K562 (cell line): ENCODE measurements at regions not wholly inside any gene's neighbourhood (a gene's known extent, or its start where the extent isn't known, plus 50 kb on each side); places are given as distances from the start of the nearest gene placed in this dataset.

ENCODE experiments used
- ATAC-seq: fragments of 200-7000 bp; cut with Tn5 transposase; 3 replicates; pipeline ENCODE4 v1.9.1; 2020; ENCODE audit warnings: moderate library complexity
- BruUV-seq: library from RNA; stranded (reverse); fragments of 400-500 nt; replicated peaks from 2 replicates; lab custom pipeline; 2021; lab: Mats Ljungman, UMichigan
- CTCF ChIA-PET: fragments of 300-600 bp; formaldehyde crosslinking; extraction: SDS; loops from one replicate; lab custom pipeline; 2021; ENCODE audit warnings: low intra/inter-chr PET ratio; lab: Yijun Ruan, JAX
- POLR2A ChIA-PET: fragments of 300-600, 350-650 bp; sonication (Branson Sonifier 250); formaldehyde crosslinking; extraction: SDS; loops from one replicate; lab custom pipeline; 2021; ENCODE audit warnings: antibody characterized with exemption, inconsistent platforms; lab: Yijun Ruan, JAX
- DNase-seq, 4 experiments: peaks; one replicate each; pipeline versions ENCODE4 v3.0.0 to v3.0.0-alpha.2; 2011 to 2018; ENCODE audit warnings: low spot score in 3 of 4, mixed read lengths in 3 of 4; ENCODE audit errors: extremely low read depth in 1 of 4
- FAIRE-seq: peaks from 2 replicates; lab custom pipeline; 2011; peaks lifted over from hg19 to GRCh38; lab: Jason Lieb, UNC
- H2AFZ ChIP-seq: 2 replicates; pipeline ENCODE4 v1.6.0; 2011; ENCODE audit warnings: low read depth, low read length, control low read depth, inconsistent platforms
- H3K27ac ChIP-seq: fragments of 200-600 bp; 3 replicates; pipeline ENCODE4 v1.8.0; 2011; ENCODE audit warnings: low read depth, mild to moderate bottlenecking, control low read depth, inconsistent platforms, low read length, moderate library complexity, mixed read lengths; ENCODE audit errors: extremely low read depth
- H3K27me3 ChIP-seq, 2 experiments: fragments of 300-600 bp in 1 of 2; 2 replicates in 1 of 2; 3 replicates in 1 of 2; pipeline versions ENCODE4 v1.6.0 to v1.8.0; 2011; ENCODE audit warnings: inconsistent platforms in 2 of 2, low read length in 2 of 2, mild to moderate bottlenecking in 1 of 2, mixed read lengths in 1 of 2, moderate library complexity in 1 of 2; ENCODE audit not compliant: control insufficient read depth in 2 of 2, insufficient read depth in 2 of 2
- H3K36me3 ChIP-seq: fragments of 300-600 bp; 3 replicates; pipeline ENCODE4 v1.8.0; 2011; ENCODE audit warnings: mild to moderate bottlenecking, low read length, inconsistent platforms; ENCODE audit not compliant: control insufficient read depth, insufficient read depth
- H3K4me1 ChIP-seq, 2 experiments: fragments of 200-600 bp in 1 of 2; replicated peaks in 1 of 2; 2 replicates in 1 of 2; 3 replicates in 1 of 2; pipeline versions ENCODE4 v1.5.1 to v1.8.0; 2011; ENCODE audit warnings: inconsistent platforms in 2 of 2, low read length in 2 of 2, mild to moderate bottlenecking in 1 of 2, mixed read lengths in 1 of 2, moderate library complexity in 1 of 2; ENCODE audit not compliant: control insufficient read depth in 2 of 2, insufficient read depth in 2 of 2
- H3K4me2 ChIP-seq: 2 replicates; pipeline ENCODE4 v1.6.1; 2011; ENCODE audit warnings: low read length, control low read depth, inconsistent platforms, mixed read lengths; ENCODE audit not compliant: insufficient read depth
- H3K4me3 ChIP-seq: fragments of 200-600 bp; sonication (generic), shearing (Covaris generic); 2 replicates; pipeline ENCODE4 v1.5.1; 2016; ENCODE audit warnings: control low read depth, inconsistent platforms
- H3K79me2 ChIP-seq: fragments of 200-600 bp; 3 replicates; pipeline ENCODE4 v1.8.0; 2011; ENCODE audit warnings: low read length, inconsistent platforms; ENCODE audit not compliant: control insufficient read depth, insufficient read depth
- H3K9ac ChIP-seq, 2 experiments: 2 replicates each; pipeline versions ENCODE4 v1.6.0 to v1.6.1; 2011; ENCODE audit warnings: low read depth in 2 of 2, low read length in 2 of 2, control low read depth in 1 of 2, inconsistent platforms in 1 of 2, mild to moderate bottlenecking in 1 of 2, mixed read lengths in 1 of 2; ENCODE audit not compliant: insufficient read depth in 1 of 2
- H3K9me1 ChIP-seq: one replicate; pipeline ENCODE4 v1.6.0; 2011; ENCODE audit warnings: inconsistent platforms, mild to moderate bottlenecking, low read length, moderate library complexity; ENCODE audit not compliant: control insufficient read depth, insufficient read depth
- H3K9me3 ChIP-seq: replicated peaks from 2 replicates; pipeline ENCODE4 v1.5.1; 2011; ENCODE audit warnings: low read depth, low read length, inconsistent platforms; ENCODE audit not compliant: control insufficient read depth, insufficient read depth
- H4K20me1 ChIP-seq: replicated peaks from 2 replicates; pipeline ENCODE4 v1.6.1; 2011; ENCODE audit warnings: low read length, inconsistent platforms, mixed read lengths; ENCODE audit not compliant: control insufficient read depth, insufficient read depth
- BDP1 ChIP-seq: IDR thresholded peaks from 3 replicates; pipeline ENCODE4 v1.6.1; 2011; ENCODE audit not compliant: insufficient read length, insufficient read depth
- CBX5 ChIP-seq: IDR thresholded peaks from 2 replicates; pipeline ENCODE4 v1.6.1; 2014; ENCODE audit warnings: low read depth, borderline replicate concordance
- COPS2 ChIP-seq: fragments of 450-650 bp; conservative IDR thresholded peaks from 2 replicates; pipeline ENCODE4 v1.6.1; 2016; ENCODE audit warnings: mild to moderate bottlenecking, moderate library complexity
- GATAD2A ChIP-seq: fragments of 450-650 bp; IDR thresholded peaks from 2 replicates; pipeline ENCODE4 v1.6.1; 2017
- HCFC1 ChIP-seq: IDR thresholded peaks from 2 replicates; pipeline ENCODE4 v1.6.1; 2012; ENCODE audit warnings: low read depth, low read length, improper control_type of control experiment
- HDAC6 ChIP-seq: IDR thresholded peaks from 2 replicates; pipeline ENCODE4 v1.6.1; 2012; ENCODE audit warnings: low read depth, mild to moderate bottlenecking, control low read depth, inconsistent platforms, low read length, moderate library complexity
- HNRNPL ChIP-seq: fragments of 200-400 bp; formaldehyde crosslinking; IDR thresholded peaks from 2 replicates; pipeline ENCODE4 v1.6.1; 2017; ENCODE audit warnings: low read depth, mild to moderate bottlenecking, low read length
- NONO ChIP-seq, 2 experiments: fragments of 200-400 bp in 1 of 2; fragments of 450-650 bp in 1 of 2; formaldehyde crosslinking in 1 of 2; IDR thresholded peaks; 2 replicates each; pipeline ENCODE4 v1.6.1; 2017; ENCODE audit warnings: low read depth in 2 of 2, mild to moderate bottlenecking in 2 of 2, moderate library complexity in 2 of 2, low read length in 1 of 2
- SMAD1 ChIP-seq: fragments of 150-350 bp; IDR thresholded peaks from 2 replicates; pipeline ENCODE4 v1.6.1; 2014; ENCODE audit warnings: low read length, low read depth; ENCODE audit not compliant: partially characterized antibody
- ZFP36 ChIP-seq: fragments of 150-350 bp; IDR thresholded peaks from 2 replicates; pipeline ENCODE4 v1.6.1; 2018; ENCODE audit warnings: low read length, low read depth; ENCODE audit not compliant: partially characterized antibody
- ZNF232 ChIP-seq: sonication (generic); formaldehyde crosslinking; IDR thresholded peaks from 2 replicates; pipeline ENCODE4 v1.8.0; 2022; ENCODE audit warnings: mild to moderate bottlenecking, missing genetic modification reagents
- WGBS: fragments of 100-300 bp; shearing (Covaris generic); methylation state at CpG from one replicate; pipeline ENCODE4 v1.1.6; 2016; ENCODE audit warnings: low coverage, mixed read lengths; ENCODE audit not compliant: insufficient coverage; ENCODE audit errors: missing lambda C conversion rate; 5-methylcytosine and 5-hydroxymethylcytosine counted together
- in situ Hi-C: fragments of 300-500 bp; cut with MboI; formaldehyde crosslinking; loops from 4 replicates; pipeline ENCODE4 v1.15.0; 2018; ENCODE audit warnings: inconsistent platforms, mixed read lengths
- intact Hi-C: fragments of 100-400 bp; cut with micrococcal nuclease; formaldehyde crosslinking; loops from 2 replicates; pipeline ENCODE4 v1.14.2; 2022
- TF ChIP-seq, protein P1 (sequence below): sonication (generic); formaldehyde crosslinking; IDR thresholded peaks from 2 replicates; pipeline ENCODE4 v1.8.0; 2022; ENCODE audit warnings: missing genetic modification reagents, mild to moderate bottlenecking, borderline replicate concordance
- TF ChIP-seq, protein P2 (sequence below): fragments of 450-650 bp; IDR thresholded peaks from 2 replicates; pipeline ENCODE4 v1.6.1; 2017; ENCODE audit warnings: antibody characterized with exemption
- TF ChIP-seq, protein P3 (sequence below): fragments of 250-450 bp; sonication (Bioruptor Pico); IDR thresholded peaks from 2 replicates; pipeline ENCODE4 v1.5.0; 2022; ENCODE audit warnings: mild to moderate bottlenecking
- TF ChIP-seq, protein P4 (sequence below): sonication (generic); formaldehyde crosslinking; IDR thresholded peaks from 2 replicates; pipeline ENCODE4 v1.8.1; 2023; ENCODE audit warnings: mild to moderate bottlenecking, missing genetic modification reagents

DNA sequence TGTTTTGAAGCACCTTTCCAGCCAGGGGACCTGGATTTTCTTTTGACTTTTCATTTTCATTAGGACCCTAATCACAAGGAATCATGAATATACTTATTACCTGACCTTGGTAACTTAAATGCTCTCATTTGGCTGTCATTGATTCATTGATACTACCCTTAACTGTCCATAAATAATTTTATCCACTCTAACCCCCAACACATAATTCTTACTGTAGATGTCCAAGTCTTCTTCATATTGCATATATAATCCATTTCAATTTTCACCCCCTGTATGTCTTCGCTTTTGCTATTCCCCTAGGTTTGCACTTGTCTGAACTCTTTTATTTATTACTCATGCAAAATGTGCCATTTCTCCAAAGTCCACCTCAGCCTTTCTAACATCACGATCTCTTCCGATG lies 602.9 kb downstream of the MMUT start:
- intact Hi-C loops (no loop called here), in situ Hi-C loops (no loop called here)
- ATAC-seq (no peak), DNase-seq (no peak), FAIRE-seq (no peak)
- H4K20me1 ChIP-seq: no peaks in the 10 kb centered on the region
- H3K27me3 ChIP-seq: no peaks in the 10 kb centered on the region
- no peak overlapping the region for H3K9ac ChIP-seq
- WGBS: 2% methylated on average over 3 of the region's 3 CpGs
- H3K79me2 ChIP-seq: no peaks in the 10 kb centered on the region
- POLR2A ChIA-PET: interaction anchor here (0.6 kb wide), 1 partner anchor 302 kb away, joined by 3 read pairs; no protein-coding TSS in a partner anchor
- no peaks in the 10 kb centered on the region for H3K4me1 ChIP-seq
- no peak overlapping the region for H3K27ac ChIP-seq
- no peak overlapping the region for H3K4me2 ChIP-seq
- H3K9me1 ChIP-seq: no peaks in the 10 kb centered on the region
- H3K36me3 ChIP-seq: no peaks in the 10 kb centered on the region
- no peaks in the 10 kb centered on the region for H3K9me3 ChIP-seq
- no TSS peak for BruUV-seq
- H3K4me3 ChIP-seq: no peak overlapping the region
- no peak overlapping the region for H2AFZ ChIP-seq
- CTCF ChIA-PET: no interaction called here
- TF ChIP-seq, protein P1, sequence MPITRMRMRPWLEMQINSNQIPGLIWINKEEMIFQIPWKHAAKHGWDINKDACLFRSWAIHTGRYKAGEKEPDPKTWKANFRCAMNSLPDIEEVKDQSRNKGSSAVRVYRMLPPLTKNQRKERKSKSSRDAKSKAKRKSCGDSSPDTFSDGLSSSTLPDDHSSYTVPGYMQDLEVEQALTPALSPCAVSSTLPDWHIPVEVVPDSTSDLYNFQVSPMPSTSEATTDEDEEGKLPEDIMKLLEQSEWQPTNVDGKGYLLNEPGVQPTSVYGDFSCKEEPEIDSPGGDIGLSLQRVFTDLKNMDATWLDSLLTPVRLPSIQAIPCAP (CRISPR knock-in tag): no peak
- TF ChIP-seq HCFC1: no peak
- TF ChIP-seq, protein P2, sequence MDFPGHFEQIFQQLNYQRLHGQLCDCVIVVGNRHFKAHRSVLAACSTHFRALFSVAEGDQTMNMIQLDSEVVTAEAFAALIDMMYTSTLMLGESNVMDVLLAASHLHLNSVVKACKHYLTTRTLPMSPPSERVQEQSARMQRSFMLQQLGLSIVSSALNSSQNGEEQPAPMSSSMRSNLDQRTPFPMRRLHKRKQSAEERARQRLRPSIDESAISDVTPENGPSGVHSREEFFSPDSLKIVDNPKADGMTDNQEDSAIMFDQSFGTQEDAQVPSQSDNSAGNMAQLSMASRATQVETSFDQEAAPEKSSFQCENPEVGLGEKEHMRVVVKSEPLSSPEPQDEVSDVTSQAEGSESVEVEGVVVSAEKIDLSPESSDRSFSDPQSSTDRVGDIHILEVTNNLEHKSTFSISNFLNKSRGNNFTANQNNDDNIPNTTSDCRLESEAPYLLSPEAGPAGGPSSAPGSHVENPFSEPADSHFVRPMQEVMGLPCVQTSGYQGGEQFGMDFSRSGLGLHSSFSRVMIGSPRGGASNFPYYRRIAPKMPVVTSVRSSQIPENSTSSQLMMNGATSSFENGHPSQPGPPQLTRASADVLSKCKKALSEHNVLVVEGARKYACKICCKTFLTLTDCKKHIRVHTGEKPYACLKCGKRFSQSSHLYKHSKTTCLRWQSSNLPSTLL: no peak
- no peak for TF ChIP-seq COPS2
- no peak for TF ChIP-seq GATAD2A
- TF ChIP-seq HDAC6: no peak
- no peak for TF ChIP-seq CBX5
- TF ChIP-seq HNRNPL: no peak
- TF ChIP-seq NONO (IDR thresholded peaks at IDR 0.05; ENCODE audit: low read depth in 2 of 2, low read length in 1 of 2): no peak
- no peak for TF ChIP-seq ZNF232 (CRISPR knock-in tag)
- no peak for TF ChIP-seq SMAD1
- no peak for TF ChIP-seq BDP1
- TF ChIP-seq ZFP36: no peak
- TF ChIP-seq, protein P3, sequence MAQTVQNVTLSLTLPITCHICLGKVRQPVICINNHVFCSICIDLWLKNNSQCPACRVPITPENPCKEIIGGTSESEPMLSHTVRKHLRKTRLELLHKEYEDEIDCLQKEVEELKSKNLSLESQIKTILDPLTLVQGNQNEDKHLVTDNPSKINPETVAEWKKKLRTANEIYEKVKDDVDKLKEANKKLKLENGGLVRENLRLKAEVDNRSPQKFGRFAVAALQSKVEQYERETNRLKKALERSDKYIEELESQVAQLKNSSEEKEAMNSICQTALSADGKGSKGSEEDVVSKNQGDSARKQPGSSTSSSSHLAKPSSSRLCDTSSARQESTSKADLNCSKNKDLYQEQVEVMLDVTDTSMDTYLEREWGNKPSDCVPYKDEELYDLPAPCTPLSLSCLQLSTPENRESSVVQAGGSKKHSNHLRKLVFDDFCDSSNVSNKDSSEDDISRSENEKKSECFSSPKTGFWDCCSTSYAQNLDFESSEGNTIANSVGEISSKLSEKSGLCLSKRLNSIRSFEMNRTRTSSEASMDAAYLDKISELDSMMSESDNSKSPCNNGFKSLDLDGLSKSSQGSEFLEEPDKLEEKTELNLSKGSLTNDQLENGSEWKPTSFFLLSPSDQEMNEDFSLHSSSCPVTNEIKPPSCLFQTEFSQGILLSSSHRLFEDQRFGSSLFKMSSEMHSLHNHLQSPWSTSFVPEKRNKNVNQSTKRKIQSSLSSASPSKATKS (CRISPR knock-in tag): no peak
- TF ChIP-seq, protein P4, sequence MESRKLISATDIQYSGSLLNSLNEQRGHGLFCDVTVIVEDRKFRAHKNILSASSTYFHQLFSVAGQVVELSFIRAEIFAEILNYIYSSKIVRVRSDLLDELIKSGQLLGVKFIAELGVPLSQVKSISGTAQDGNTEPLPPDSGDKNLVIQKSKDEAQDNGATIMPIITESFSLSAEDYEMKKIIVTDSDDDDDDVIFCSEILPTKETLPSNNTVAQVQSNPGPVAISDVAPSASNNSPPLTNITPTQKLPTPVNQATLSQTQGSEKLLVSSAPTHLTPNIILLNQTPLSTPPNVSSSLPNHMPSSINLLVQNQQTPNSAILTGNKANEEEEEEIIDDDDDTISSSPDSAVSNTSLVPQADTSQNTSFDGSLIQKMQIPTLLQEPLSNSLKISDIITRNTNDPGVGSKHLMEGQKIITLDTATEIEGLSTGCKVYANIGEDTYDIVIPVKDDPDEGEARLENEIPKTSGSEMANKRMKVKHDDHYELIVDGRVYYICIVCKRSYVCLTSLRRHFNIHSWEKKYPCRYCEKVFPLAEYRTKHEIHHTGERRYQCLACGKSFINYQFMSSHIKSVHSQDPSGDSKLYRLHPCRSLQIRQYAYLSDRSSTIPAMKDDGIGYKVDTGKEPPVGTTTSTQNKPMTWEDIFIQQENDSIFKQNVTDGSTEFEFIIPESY: no peak
